ENCODE measurements at regions not wholly inside any gene's neighbourhood (a gene's known extent, or its start where the extent isn't known, plus 50 kb on each side); places are given as distances from the start of the nearest gene placed in this dataset.

GRCh38 chr12:115791331-115791730 lies 486.2 kb downstream of the MED13L start:
- FAIRE-seq (no peak), DNase-seq (ENCODE audit: low read depth in 1 of 2, low spot score in 2 of 2) (no peak)
- Histone ChIP-seq H3K14ac (ENCODE audit: insufficient read length) (no peak overlapping the region), H3K23me2 (ENCODE audit: low read depth, low read length) (no peaks in the 10 kb centered on the region), H3K27me3 (replicated peaks in 1 of 4; ENCODE audit: control insufficient read depth in 3 of 4, extremely low read depth in 1 of 4, insufficient read depth in 3 of 4, low read length in 3 of 4) (no peaks in the 10 kb centered on the region), H4K5ac (ENCODE audit: insufficient read length, low read depth, low read length) (no peak overlapping the region), H2BK120ac (replicated peaks; ENCODE audit: low read depth, low read length) (no peak overlapping the region), H3K9ac (replicated peaks in 1 of 4; ENCODE audit: extremely low read depth in 1 of 4, low read depth in 3 of 4, low read length in 3 of 4) (no peak overlapping the region), H3K36me3 (ENCODE audit: control insufficient read depth in 2 of 4, insufficient read depth in 4 of 4, low read length in 3 of 4) (no peaks in the 10 kb centered on the region), H2BK15ac (ENCODE audit: low read length) (no peak overlapping the region), H3K79me1 (ENCODE audit: low read depth, low read length) (no peaks in the 10 kb centered on the region), H4K91ac (replicated peaks; ENCODE audit: insufficient read length, low read length) (no peak overlapping the region), H4K8ac (ENCODE audit: extremely low read depth, insufficient read depth, low read length) (no peak overlapping the region), H3K9me3 (ENCODE audit: insufficient read depth in 2 of 2, low read depth in 1 of 2, low read length in 1 of 2) (no peaks in the 10 kb centered on the region), H3K79me2 (ENCODE audit: control insufficient read depth in 1 of 2, insufficient read depth in 2 of 2, low read length in 2 of 2) (no peaks in the 10 kb centered on the region), H3K4me3 (ENCODE audit: extremely low read depth in 1 of 4, insufficient read depth in 2 of 4, low read depth in 3 of 4, low read length in 4 of 4) (no peak overlapping the region), H2AK5ac (ENCODE audit: low read depth, low read length) (no peak overlapping the region), H3K56ac (replicated peaks; ENCODE audit: insufficient read length, low read depth, low read length) (no peak overlapping the region), H3K18ac (ENCODE audit: extremely low read depth, low read length) (no peak overlapping the region), H2AFZ (ENCODE audit: low read length) (no peak overlapping the region), H2BK5ac (ENCODE audit: low read depth, low read length) (no peak overlapping the region), H2BK20ac (ENCODE audit: low read length) (no peak overlapping the region), H2BK12ac (ENCODE audit: low read depth, low read length) (no peak overlapping the region), H3K4me1 (replicated peaks in 1 of 4; ENCODE audit: control insufficient read depth in 3 of 4, insufficient read depth in 4 of 4, low read length in 3 of 4) (no peaks in the 10 kb centered on the region), H3K23ac (ENCODE audit: insufficient read length) (no peak overlapping the region), H3K27ac (ENCODE audit: low read depth, low read length) (no peak overlapping the region), H3K4ac (replicated peaks; ENCODE audit: insufficient read length, low read depth, low read length) (no peak overlapping the region), H4K20me1 (replicated peaks in 1 of 2; ENCODE audit: control insufficient read depth in 1 of 2, insufficient read depth in 2 of 2, low read length in 2 of 2) (no peaks in the 10 kb centered on the region), H3K4me2 (ENCODE audit: insufficient read depth in 1 of 2, low read depth in 2 of 2, low read length in 2 of 2) (no peak overlapping the region)
- 96% methylated on average over 4 of the region's 4 CpGs; no CpG with 5 or more reads in 1 of the 2 experiments for WGBS, 2 experiments (ENCODE audit: extremely low coverage in 1 of 2, insufficient coverage in 1 of 2, insufficient read length in 1 of 2, insufficient replicate concordance in 2 of 2, low coverage in 1 of 2, low lambda C conversion rate in 2 of 2, missing lambda C conversion rate in 1 of 2)
- POLR2A ChIA-PET (ENCODE audit: partially characterized antibody): no interaction called here
- CTCF ChIA-PET (ENCODE audit: partially characterized antibody): interaction anchor here (0.6 to 1.6 kb wide), 5 partner anchors 10 to 1129 kb away, joined by 3 to 5 read pairs (median 3); no protein-coding TSS in a partner anchor
- TF ChIP-seq CREB1 (IDR thresholded peaks at IDR 0.05): no peak
- TF ChIP-seq YY1 (IDR thresholded peaks at IDR 0.05; ENCODE audit: low read depth, low read length): no peak
- TF ChIP-seq POLR2A (IDR thresholded peaks at IDR 0.05; ENCODE audit: control extremely low read depth in 1 of 2, low read depth in 2 of 2, low read length in 2 of 2): no peak
- TF ChIP-seq RAD21 (IDR thresholded peaks at IDR 0.05 in 1 of 2, conservative IDR thresholded peaks at IDR 0.05 in 1 of 2; ENCODE audit: low read depth in 2 of 2, low read length in 2 of 2): no peak
- no peak for TF ChIP-seq ATF3 (IDR thresholded peaks at IDR 0.05; ENCODE audit: insufficient read depth, low read depth, low read length)
- no peak for TF ChIP-seq TAF7 (optimal IDR thresholded peaks at IDR 0.05; ENCODE audit: borderline replicate concordance, low read depth, low read length)
- TF ChIP-seq HDAC2 (IDR thresholded peaks at IDR 0.05; ENCODE audit: borderline replicate concordance in 1 of 2, low read depth in 2 of 2, low read length in 2 of 2): no peak
- TF ChIP-seq TBP (IDR thresholded peaks at IDR 0.05; ENCODE audit: low read depth, low read length): no peak
- no peak for TF ChIP-seq KDM1A (IDR thresholded peaks at IDR 0.05; ENCODE audit: borderline replicate concordance, low read length)
- TF ChIP-seq USF2 (IDR thresholded peaks at IDR 0.05; ENCODE audit: low read length): no peak
- no peak for TF ChIP-seq CEBPB (IDR thresholded peaks at IDR 0.05; ENCODE audit: low read depth, low read length)
- TF ChIP-seq TEAD4 (IDR thresholded peaks at IDR 0.05; ENCODE audit: low read depth, low read length): no peak
- no peak for TF ChIP-seq EP300 (IDR thresholded peaks at IDR 0.05; ENCODE audit: borderline replicate concordance in 1 of 2, low read depth in 2 of 2, low read length in 2 of 2)

Measured in H1 (cell line).